ENCODE measurements at regions not wholly inside any gene's neighbourhood (a gene's known extent, or its start where the extent isn't known, plus 50 kb on each side); places are given as distances from the start of the nearest gene placed in this dataset.

DNA sequence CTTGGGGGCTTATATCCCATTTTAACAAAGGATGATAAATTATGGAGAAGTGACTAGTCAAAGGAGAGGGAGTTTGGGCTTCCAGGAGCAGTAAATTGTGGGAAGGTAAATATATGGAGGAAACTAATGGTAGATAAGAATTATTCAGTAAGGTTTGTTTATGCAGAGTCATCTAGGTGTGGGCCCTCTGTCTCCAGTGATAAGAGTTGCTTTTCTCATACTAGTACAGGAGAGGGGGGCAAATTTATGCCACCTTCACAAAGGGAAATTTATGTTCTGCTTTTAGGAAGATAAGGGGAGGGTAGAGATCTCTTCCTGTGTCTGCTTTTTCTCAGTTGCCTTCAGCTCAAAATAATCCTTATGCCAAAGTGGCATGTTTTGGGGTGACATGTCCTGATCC lies 383.7 kb upstream of the PPP2R3A start:
- Histone ChIP-seq H3K36me3 (ENCODE audit: insufficient read depth, low read length) (no peaks in the 10 kb centered on the region), H3K9me3 (ENCODE audit: low read length) (no peaks in the 10 kb centered on the region), H3K9me2 (ENCODE audit: insufficient read depth, low read length) (no peaks in the 10 kb centered on the region), H4K20me1 (ENCODE audit: insufficient read depth, low read length) (no peaks in the 10 kb centered on the region), H3K4me3 (ENCODE audit: low read depth, low read length, poor library complexity, severe bottlenecking) (no peak overlapping the region), H2AFZ (ENCODE audit: low read length) (no peak overlapping the region), H3K4me2 (ENCODE audit: low read length) (no peak overlapping the region), H3K27ac (ENCODE audit: low read depth, low read length, poor library complexity, severe bottlenecking) (no peak overlapping the region), H3K79me2 (ENCODE audit: insufficient read depth, low read depth, low read length) (no peaks in the 10 kb centered on the region), H3K4me1 (ENCODE audit: insufficient read depth, low read length, poor library complexity, severe bottlenecking) (no peaks in the 10 kb centered on the region)
- intact Hi-C loops (cut with micrococcal nuclease; ENCODE audit: unreplicated experiment): no loop called here
- no TSS peak for BruUV-seq (replicated peaks)
- no peak for DNase-seq (ENCODE audit: low spot score)
- CTCF ChIA-PET (ENCODE audit: unreplicated experiment): no interaction called here
- POLR2A ChIA-PET: no interaction called here
- TF ChIP-seq, protein P1, sequence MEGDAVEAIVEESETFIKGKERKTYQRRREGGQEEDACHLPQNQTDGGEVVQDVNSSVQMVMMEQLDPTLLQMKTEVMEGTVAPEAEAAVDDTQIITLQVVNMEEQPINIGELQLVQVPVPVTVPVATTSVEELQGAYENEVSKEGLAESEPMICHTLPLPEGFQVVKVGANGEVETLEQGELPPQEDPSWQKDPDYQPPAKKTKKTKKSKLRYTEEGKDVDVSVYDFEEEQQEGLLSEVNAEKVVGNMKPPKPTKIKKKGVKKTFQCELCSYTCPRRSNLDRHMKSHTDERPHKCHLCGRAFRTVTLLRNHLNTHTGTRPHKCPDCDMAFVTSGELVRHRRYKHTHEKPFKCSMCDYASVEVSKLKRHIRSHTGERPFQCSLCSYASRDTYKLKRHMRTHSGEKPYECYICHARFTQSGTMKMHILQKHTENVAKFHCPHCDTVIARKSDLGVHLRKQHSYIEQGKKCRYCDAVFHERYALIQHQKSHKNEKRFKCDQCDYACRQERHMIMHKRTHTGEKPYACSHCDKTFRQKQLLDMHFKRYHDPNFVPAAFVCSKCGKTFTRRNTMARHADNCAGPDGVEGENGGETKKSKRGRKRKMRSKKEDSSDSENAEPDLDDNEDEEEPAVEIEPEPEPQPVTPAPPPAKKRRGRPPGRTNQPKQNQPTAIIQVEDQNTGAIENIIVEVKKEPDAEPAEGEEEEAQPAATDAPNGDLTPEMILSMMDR (conservative IDR thresholded peaks at IDR 0.05; ENCODE audit: low read length): no peak
- TF ChIP-seq EZH2phosphoT487 (IDR thresholded peaks at IDR 0.05; ENCODE audit: borderline replicate concordance, low read depth, low read length): no peak

DNA sequence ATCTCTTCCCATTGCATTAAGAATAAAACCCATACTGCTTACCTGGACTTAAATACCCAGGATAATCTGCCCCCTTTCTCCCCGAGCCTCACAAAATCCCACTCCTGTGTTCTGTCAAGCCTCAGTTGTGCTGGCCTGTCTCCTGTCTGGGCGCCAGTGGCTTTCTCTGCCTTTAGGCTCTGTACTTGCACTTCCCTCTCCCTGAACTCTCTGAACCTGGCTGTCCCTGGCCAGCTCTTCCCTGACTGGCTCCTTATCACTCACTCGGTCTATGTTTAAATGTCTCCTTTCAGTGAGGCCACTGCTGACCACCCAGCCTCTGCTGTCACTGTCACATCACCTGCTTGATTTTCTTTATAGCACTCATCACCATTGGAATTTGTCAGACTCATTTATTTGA lies 382.7 kb upstream of the PPP2R3A start:
- no peak for TF ChIP-seq EZH2phosphoT487 (IDR thresholded peaks at IDR 0.05; ENCODE audit: borderline replicate concordance, low read depth, low read length)
- TF ChIP-seq, protein P1 (conservative IDR thresholded peaks at IDR 0.05; ENCODE audit: low read length): no peak
- H4K20me1 ChIP-seq (ENCODE audit: insufficient read depth, low read length): no peaks in the 10 kb centered on the region
- no peak for DNase-seq (ENCODE audit: low spot score)
- no TSS peak for BruUV-seq (replicated peaks)
- ChIA-PET CTCF (ENCODE audit: unreplicated experiment) (no interaction called here), POLR2A (no interaction called here)
- intact Hi-C loops (cut with micrococcal nuclease; ENCODE audit: unreplicated experiment): no loop called here
- no peaks in the 10 kb centered on the region for H3K79me2 ChIP-seq (ENCODE audit: insufficient read depth, low read depth, low read length)
- H3K9me2 ChIP-seq (ENCODE audit: insufficient read depth, low read length): no peaks in the 10 kb centered on the region
- no peaks in the 10 kb centered on the region for H3K36me3 ChIP-seq (ENCODE audit: insufficient read depth, low read length)
- H3K4me1 ChIP-seq (ENCODE audit: insufficient read depth, low read length, poor library complexity, severe bottlenecking): no peaks in the 10 kb centered on the region
- no peak overlapping the region for H2AFZ ChIP-seq (ENCODE audit: low read length)
- H3K4me3 ChIP-seq (ENCODE audit: low read depth, low read length, poor library complexity, severe bottlenecking): no peak overlapping the region
- no peak overlapping the region for H3K4me2 ChIP-seq (ENCODE audit: low read length)
- H3K27ac ChIP-seq (ENCODE audit: low read depth, low read length, poor library complexity, severe bottlenecking): no peak overlapping the region
- H3K9me3 ChIP-seq (ENCODE audit: low read length): no peaks in the 10 kb centered on the region

DNA sequence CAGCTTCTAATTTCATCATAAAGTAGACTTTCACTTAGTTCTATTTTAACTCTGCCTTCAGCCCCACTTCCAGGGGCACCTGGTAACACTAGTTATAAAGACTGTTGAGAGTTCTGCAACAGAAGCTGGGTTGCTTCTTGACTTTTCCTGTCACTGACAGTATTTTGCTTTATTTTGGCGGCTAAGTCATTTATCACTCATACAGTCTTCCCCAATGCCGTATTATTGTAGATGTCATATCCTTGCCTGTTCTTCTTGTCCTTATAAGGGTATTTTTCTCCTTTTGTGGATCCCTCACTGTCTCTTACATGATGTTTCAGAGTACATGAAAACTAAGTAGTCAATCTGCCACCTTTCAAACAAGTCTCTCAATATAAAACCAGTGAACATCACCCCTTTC lies 369.0 kb upstream of the PPP2R3A start:
- H3K9me2 ChIP-seq (ENCODE audit: insufficient read depth, low read length): no peaks in the 10 kb centered on the region
- intact Hi-C loops (cut with micrococcal nuclease; ENCODE audit: unreplicated experiment): no loop called here
- no peaks in the 10 kb centered on the region for H3K4me1 ChIP-seq (ENCODE audit: insufficient read depth, low read length, poor library complexity, severe bottlenecking)
- no peaks in the 10 kb centered on the region for H4K20me1 ChIP-seq (ENCODE audit: insufficient read depth, low read length)
- no peak overlapping the region for H3K4me2 ChIP-seq (ENCODE audit: low read length)
- no peaks in the 10 kb centered on the region for H3K79me2 ChIP-seq (ENCODE audit: insufficient read depth, low read depth, low read length)
- H3K9me3 ChIP-seq (ENCODE audit: low read length): no peaks in the 10 kb centered on the region
- BruUV-seq (replicated peaks): no TSS peak
- TF ChIP-seq EZH2phosphoT487 (IDR thresholded peaks at IDR 0.05; ENCODE audit: borderline replicate concordance, low read depth, low read length): no peak
- TF ChIP-seq, protein P1 (conservative IDR thresholded peaks at IDR 0.05; ENCODE audit: low read length): no peak
- DNase-seq (ENCODE audit: low spot score): no peak
- no peaks in the 10 kb centered on the region for H3K36me3 ChIP-seq (ENCODE audit: insufficient read depth, low read length)
- POLR2A ChIA-PET: no interaction called here
- no peak overlapping the region for H2AFZ ChIP-seq (ENCODE audit: low read length)
- no peak overlapping the region for H3K27ac ChIP-seq (ENCODE audit: low read depth, low read length, poor library complexity, severe bottlenecking)
- no peak overlapping the region for H3K4me3 ChIP-seq (ENCODE audit: low read depth, low read length, poor library complexity, severe bottlenecking)
- CTCF ChIA-PET (ENCODE audit: unreplicated experiment): no interaction called here

All from OCI-LY7 (cell line).